Endodermal cell (in vitro differentiated cells): ENCODE measurements at regions not wholly inside any gene's neighbourhood (a gene's known extent, or its start where the extent isn't known, plus 50 kb on each side); places are given as distances from the start of the nearest gene placed in this dataset.

Experiments
- DNase-seq: peaks from one replicate; pipeline ENCODE4 v3.0.0-alpha.2; 2017
- H3K27ac ChIP-seq: 2 replicates; pipeline ENCODE4 v1.5.1; 2013; ENCODE audit warnings: mild to moderate bottlenecking, low read depth, low read length, moderate library complexity
- H3K27me3 ChIP-seq: 2 replicates; pipeline ENCODE4 v1.6.1; 2013; ENCODE audit warnings: mild to moderate bottlenecking, low read length, moderate library complexity; ENCODE audit not compliant: insufficient read depth, control insufficient read depth, poor library complexity, severe bottlenecking
- H3K36me3 ChIP-seq: 2 replicates; pipeline ENCODE4 v1.7.0; 2013; ENCODE audit warnings: mild to moderate bottlenecking, low read length, moderate library complexity; ENCODE audit not compliant: control insufficient read depth, insufficient read depth
- H3K4me1 ChIP-seq: one replicate; pipeline ENCODE4 v1.7.0; 2013; ENCODE audit warnings: low read length; ENCODE audit not compliant: control insufficient read depth, insufficient read depth
- H3K4me3 ChIP-seq: 2 replicates; pipeline ENCODE4 v1.5.1; 2013; ENCODE audit warnings: mild to moderate bottlenecking, low read length, moderate library complexity
- H3K9ac ChIP-seq: 2 replicates; pipeline ENCODE4 v1.6.1; 2013; ENCODE audit warnings: mild to moderate bottlenecking, low read length, moderate library complexity; ENCODE audit not compliant: poor library complexity, severe bottlenecking; ENCODE audit errors: extremely low read depth
- H3K9me3 ChIP-seq: 2 replicates; pipeline ENCODE4 v1.6.1; 2013; ENCODE audit warnings: mild to moderate bottlenecking, low read length, moderate library complexity; ENCODE audit not compliant: control insufficient read depth
- H3K27ac Mint-ChIP-seq: 2 replicates; pipeline ENCODE4 v1.8.0; 2020; ENCODE audit warnings: mixed read lengths
- H3K27me3 Mint-ChIP-seq: 2 replicates; pipeline ENCODE4 v1.8.0; 2021; ENCODE audit warnings: mild to moderate bottlenecking, mixed read lengths; ENCODE audit not compliant: insufficient read depth
- H3K36me3 Mint-ChIP-seq: 2 replicates; pipeline ENCODE4 v1.8.0; 2020; ENCODE audit warnings: low read depth, mixed read lengths
- H3K4me1 Mint-ChIP-seq: 2 replicates; pipeline ENCODE4 v1.8.0; 2020; ENCODE audit warnings: mixed read lengths
- H3K4me3 Mint-ChIP-seq: 2 replicates; pipeline ENCODE4 v1.8.0; 2020; ENCODE audit warnings: mild to moderate bottlenecking, moderate library complexity, mixed read lengths
- H3K9me3 Mint-ChIP-seq: 2 replicates; pipeline ENCODE4 v1.8.0; 2020; ENCODE audit warnings: mild to moderate bottlenecking, mixed read lengths
- CTCF ChIP-seq: fragments of 200-600 bp; sonication (generic); conservative IDR thresholded peaks from 2 replicates; pipeline ENCODE4 v1.5.0; 2021; ENCODE audit warnings: antibody characterized with exemption, mild to moderate bottlenecking
- WGBS, 2 experiments: methylation state at CpG; one replicate each; pipeline versions ENCODE4 v1.1.5 to v1.1.7; 2013; ENCODE audit warnings: missing lambda C conversion rate in 2 of 2, mixed read lengths in 1 of 2; ENCODE audit not compliant: insufficient coverage in 1 of 2, insufficient read length in 1 of 2; 5-methylcytosine and 5-hydroxymethylcytosine counted together

GRCh38 chr20:16919841-16920240 is 171.7 kb downstream of the OTOR start:
- Mint-ChIP-seq H3K9me3 (peaks cover 7% of the 10 kb centered on the region), H3K4me3 (no peak overlapping the region), H3K4me1 (peaks cover 4% of the 10 kb centered on the region), H3K36me3 (no peaks in the 10 kb centered on the region), H3K27me3 (no peaks in the 10 kb centered on the region), H3K27ac (no peak overlapping the region)
- Histone ChIP-seq H3K36me3 (no peaks in the 10 kb centered on the region), H3K9me3 (no peaks in the 10 kb centered on the region), H3K27ac (no peak overlapping the region), H3K4me1 (no peaks in the 10 kb centered on the region), H3K9ac (no peak overlapping the region), H3K27me3 (no peaks in the 10 kb centered on the region), H3K4me3 (no peak overlapping the region)
- no peak for DNase-seq
- no peak for TF ChIP-seq CTCF
- WGBS, 2 experiments = 72% methylated on average over 5 of the region's 5 CpGs; no CpG with 5 or more reads in 1 of the 2 experiments

- Histone ChIP-seq H3K9me3 (no peaks in the 10 kb centered on the region), H3K9ac (no peak overlapping the region), H3K27me3 (no peaks in the 10 kb centered on the region), H3K36me3 (no peaks in the 10 kb centered on the region), H3K4me1 (no peaks in the 10 kb centered on the region), H3K4me3 (no peak overlapping the region), H3K27ac (no peak overlapping the region)
- no peaks in the 10 kb centered on the region for H3K27me3 Mint-ChIP-seq
- no peak for TF ChIP-seq CTCF
- H3K36me3 Mint-ChIP-seq = no peaks in the 10 kb centered on the region
- no peaks in the 10 kb centered on the region for H3K9me3 Mint-ChIP-seq
- no peak overlapping the region for H3K4me3 Mint-ChIP-seq
- no peak overlapping the region for H3K27ac Mint-ChIP-seq
- WGBS, 2 experiments = 83% methylated on average over 2 of the region's 3 CpGs; no CpG with 5 or more reads in 1 of the 2 experiments
- peaks cover 4% of the 10 kb centered on the region for H3K4me1 Mint-ChIP-seq
- no peak for DNase-seq
Measured at GRCh38 chr20:16922834-16923233, 174.7 kb downstream of the OTOR start.

- Histone ChIP-seq H3K4me1 (no peaks in the 10 kb centered on the region), H3K27ac (no peak overlapping the region), H3K4me3 (no peak overlapping the region), H3K36me3 (no peaks in the 10 kb centered on the region), H3K27me3 (no peaks in the 10 kb centered on the region), H3K9ac (no peak overlapping the region), H3K9me3 (no peaks in the 10 kb centered on the region)
- 82 to 94% methylated on average over 2 to 11 of the region's 11 CpGs for WGBS, 2 experiments
- no peaks in the 10 kb centered on the region for H3K4me1 Mint-ChIP-seq
- no peak overlapping the region for H3K27ac Mint-ChIP-seq
- H3K27me3 Mint-ChIP-seq = no peaks in the 10 kb centered on the region
- no peak overlapping the region for H3K4me3 Mint-ChIP-seq
- TF ChIP-seq CTCF = no peak
- H3K36me3 Mint-ChIP-seq = no peaks in the 10 kb centered on the region
- no peaks in the 10 kb centered on the region for H3K9me3 Mint-ChIP-seq
- no peak for DNase-seq
Measured at GRCh38 chr20:16926626-16927430, 178.7 kb downstream of the OTOR start.
